ENCODE measurements at regions not wholly inside any gene's neighbourhood (a gene's known extent, or its start where the extent isn't known, plus 50 kb on each side); places are given as distances from the start of the nearest gene placed in this dataset.

- no peak overlapping the region for H3K27ac ChIP-seq
- in situ Hi-C loops (cut with HindIII; ENCODE audit: low pct_ligation_motif_present, low sequenced_read_pairs) = no loop called here
- H3K27me3 ChIP-seq (replicated peaks) = no peaks in the 10 kb centered on the region
- no peak overlapping the region for H3K4me3 ChIP-seq (ENCODE audit: low read depth, low read length)
- peak; percentile 86 for DNase-seq
- no peaks in the 10 kb centered on the region for H3K36me3 ChIP-seq (replicated peaks)
- TF ChIP-seq CTCF (IDR thresholded peaks at IDR 0.05; ENCODE audit: low read depth, low read length, missing control alignments) = no peak
Observed at GRCh38 chr19:31066385-31066784, 282.9 kb downstream of the TSHZ3 start.

- Histone ChIP-seq H3K36me3 (replicated peaks) (no peaks in the 10 kb centered on the region), H3K27me3 (replicated peaks) (no peaks in the 10 kb centered on the region), H3K27ac (no peak overlapping the region), H3K4me3 (ENCODE audit: low read depth, low read length) (no peak overlapping the region)
- DNase-seq = no peak
- in situ Hi-C loops (cut with HindIII; ENCODE audit: low pct_ligation_motif_present, low sequenced_read_pairs) = no loop called here
- TF ChIP-seq CTCF (IDR thresholded peaks at IDR 0.05; ENCODE audit: low read depth, low read length, missing control alignments) = no peak
Observed at GRCh38 chr19:31064491-31064890, 284.7 kb downstream of the TSHZ3 start.

GRCh38 chr19:31058676-31059340, 290.4 kb downstream of the TSHZ3 start:
- in situ Hi-C loops (cut with HindIII; ENCODE audit: low pct_ligation_motif_present, low sequenced_read_pairs) = no loop called here
- no peak for TF ChIP-seq CTCF (IDR thresholded peaks at IDR 0.05; ENCODE audit: low read depth, low read length, missing control alignments)
- Histone ChIP-seq H3K36me3 (replicated peaks) (no peaks in the 10 kb centered on the region), H3K4me3 (ENCODE audit: low read depth, low read length) (no peak overlapping the region), H3K27me3 (replicated peaks) (no peaks in the 10 kb centered on the region), H3K27ac (no peak overlapping the region)
- DNase-seq = no peak

DNA sequence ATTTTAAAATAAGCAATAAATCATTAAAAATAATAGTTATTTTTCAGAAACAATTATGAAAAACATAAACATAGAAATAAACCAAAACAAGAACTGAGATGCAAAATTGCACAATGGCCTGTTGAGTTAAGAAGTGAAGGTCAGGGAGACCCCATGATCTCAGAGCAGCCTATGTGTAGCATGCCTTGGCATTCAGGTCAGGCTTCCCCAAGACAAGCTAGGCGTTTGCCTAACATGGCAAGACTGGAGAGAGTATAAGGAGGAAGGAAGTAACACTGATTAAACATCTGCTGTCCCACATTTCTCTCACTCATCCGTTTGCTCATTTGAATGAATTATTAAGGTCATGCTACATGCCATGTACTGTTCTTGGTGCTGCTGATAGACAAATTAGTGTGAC, 291.8 kb downstream of the TSHZ3 start:
- no peak for TF ChIP-seq CTCF (IDR thresholded peaks at IDR 0.05; ENCODE audit: low read depth, low read length, missing control alignments)
- no peaks in the 10 kb centered on the region for H3K27me3 ChIP-seq (replicated peaks)
- in situ Hi-C loops (cut with HindIII; ENCODE audit: low pct_ligation_motif_present, low sequenced_read_pairs) = no loop called here
- H3K27ac ChIP-seq = no peak overlapping the region
- H3K4me3 ChIP-seq (ENCODE audit: low read depth, low read length) = no peak overlapping the region
- H3K36me3 ChIP-seq (replicated peaks) = no peaks in the 10 kb centered on the region
- no peak for DNase-seq

- H3K4me3 ChIP-seq (ENCODE audit: low read depth, low read length) = no peak overlapping the region
- H3K27ac ChIP-seq = no peak overlapping the region
- H3K27me3 ChIP-seq (replicated peaks) = no peaks in the 10 kb centered on the region
- no peak for TF ChIP-seq CTCF (IDR thresholded peaks at IDR 0.05; ENCODE audit: low read depth, low read length, missing control alignments)
- DNase-seq = no peak
- no peaks in the 10 kb centered on the region for H3K36me3 ChIP-seq (replicated peaks)
- in situ Hi-C loops (cut with HindIII; ENCODE audit: low pct_ligation_motif_present, low sequenced_read_pairs) = no loop called here
Observed at GRCh38 chr19:31055454-31055853, 293.8 kb downstream of the TSHZ3 start.

DNA sequence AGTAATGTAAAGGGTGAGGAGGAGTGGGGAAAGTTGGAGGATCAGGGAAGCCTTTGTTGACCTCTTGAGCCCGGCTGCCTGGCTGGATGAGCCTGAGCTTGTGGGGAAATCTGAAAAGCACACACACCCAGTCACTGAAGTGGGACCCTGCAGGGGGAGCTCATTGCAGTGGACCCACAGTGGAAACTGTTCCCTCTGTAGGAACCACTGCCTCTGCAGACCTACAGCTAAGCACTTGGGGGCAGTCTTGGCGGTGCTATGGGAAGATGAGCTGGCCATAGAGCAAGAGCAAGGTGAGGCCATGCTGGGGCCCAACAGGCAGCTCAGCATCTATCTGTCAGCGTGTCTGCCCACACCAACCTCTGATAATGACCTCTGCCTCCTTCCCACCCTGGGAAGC, 294.8 kb downstream of the TSHZ3 start:
- in situ Hi-C loops (cut with HindIII; ENCODE audit: low pct_ligation_motif_present, low sequenced_read_pairs) = no loop called here
- peak; percentile 69 for DNase-seq

More for the DNA sequence above, 294.8 kb downstream of the TSHZ3 start:
- Histone ChIP-seq H3K27ac (no peak overlapping the region), H3K36me3 (replicated peaks) (no peaks in the 10 kb centered on the region), H3K27me3 (replicated peaks) (no peaks in the 10 kb centered on the region), H3K4me3 (ENCODE audit: low read depth, low read length) (no peak overlapping the region)
- peak; percentile 92 for TF ChIP-seq CTCF (IDR thresholded peaks at IDR 0.05; ENCODE audit: low read depth, low read length, missing control alignments)

All from brain microvascular endothelial cell (primary cell).